SK-N-MC (cell line): ENCODE measurements at regions not wholly inside any gene's neighbourhood (a gene's known extent, or its start where the extent isn't known, plus 50 kb on each side); places are given as distances from the start of the nearest gene placed in this dataset.

Experiments used
- DNase-seq: peaks from one replicate; pipeline ENCODE4 v3.0.0-alpha.2; 2011; ENCODE audit warnings: low read depth, low spot score
- H3K27ac ChIP-seq: fragments of 200-600 bp; sonication (generic); 2 replicates; pipeline ENCODE4 v1.5.1; 2016; ENCODE audit warnings: mixed run types
- H3K36me3 ChIP-seq: fragments of 200-600 bp; sonication (generic); 2 replicates; pipeline ENCODE4 v1.6.1; 2017; ENCODE audit warnings: antibody characterized with exemption, low read length, mixed read lengths; ENCODE audit not compliant: insufficient read depth
- H3K4me3 ChIP-seq: fragments of 200-600 bp; sonication (generic); 2 replicates; pipeline ENCODE4 v1.5.1; 2016
- H3K9ac ChIP-seq: fragments of 200-600 bp; sonication (generic); 2 replicates; pipeline ENCODE4 v1.8.0; 2017; ENCODE audit warnings: mixed run types, mixed read lengths; ENCODE audit not compliant: insufficient read length
- H3K9me3 ChIP-seq: fragments of 200-600 bp; sonication (generic); 2 replicates; pipeline ENCODE4 v1.6.1; 2017; ENCODE audit warnings: low read depth, mild to moderate bottlenecking, antibody characterized with exemption, low read length, moderate library complexity, mixed read lengths
- EZH2 ChIP-seq: fragments of 200-600 bp; sonication (generic); IDR thresholded peaks from one replicate; pipeline ENCODE4 v1.6.1; 2017; ENCODE audit warnings: antibody characterized with exemption
- FOXP2 ChIP-seq: optimal IDR thresholded peaks from 2 replicates; pipeline ENCODE3; 2011; ENCODE audit warnings: mild to moderate bottlenecking, moderate library complexity; ENCODE audit not compliant: insufficient read depth; ENCODE audit errors: extremely low read length, control extremely low read depth
- POLR2AphosphoS5 ChIP-seq: IDR thresholded peaks from 2 replicates; pipeline ENCODE4 v1.6.1; 2012; ENCODE audit warnings: mild to moderate bottlenecking, low read depth, low read length, borderline replicate concordance

GRCh38 chr10:128215733-128216132 lies 89.5 kb upstream of the MKI67 start:
- Histone ChIP-seq H3K36me3 (no peaks in the 10 kb centered on the region), H3K4me3 (no peak overlapping the region), H3K27ac (no peak overlapping the region), H3K9ac (no peak overlapping the region), H3K9me3 (no peaks in the 10 kb centered on the region)
- no peak for DNase-seq
- TF ChIP-seq FOXP2 (no peak), EZH2 (no peak), POLR2AphosphoS5 (no peak)

DNA sequence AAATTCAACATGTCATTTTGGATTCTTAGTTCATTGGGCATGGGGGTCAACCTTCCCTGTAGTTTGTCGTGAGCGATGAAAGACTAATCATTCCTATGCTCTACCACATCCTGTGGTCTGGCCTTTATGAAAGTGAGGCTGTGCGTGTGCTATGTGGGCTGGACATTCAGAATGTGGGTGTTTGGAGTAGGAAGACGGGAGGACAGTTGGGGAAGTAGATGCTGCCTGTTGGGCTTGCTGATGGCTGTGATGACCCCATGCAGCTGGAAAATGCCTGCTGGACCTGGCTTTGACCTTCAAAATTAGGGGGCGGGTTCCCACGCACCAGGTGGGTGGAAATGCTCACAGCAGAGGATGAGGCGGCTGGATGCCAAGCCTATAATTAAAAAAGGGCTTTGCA lies 90.9 kb upstream of the MKI67 start:
- H3K36me3 ChIP-seq = no peaks in the 10 kb centered on the region
- no peak overlapping the region for H3K9ac ChIP-seq
- H3K4me3 ChIP-seq = no peak overlapping the region
- no peaks in the 10 kb centered on the region for H3K9me3 ChIP-seq
- no peak overlapping the region for H3K27ac ChIP-seq
- no peak for DNase-seq
- TF ChIP-seq POLR2AphosphoS5 (no peak), EZH2 (no peak), FOXP2 (no peak)

- no peak for DNase-seq
- TF ChIP-seq FOXP2 = no peak
- no peak for TF ChIP-seq POLR2AphosphoS5
- no peak for TF ChIP-seq EZH2
- H3K36me3 ChIP-seq = no peaks in the 10 kb centered on the region
- no peak overlapping the region for H3K9ac ChIP-seq
- no peaks in the 10 kb centered on the region for H3K9me3 ChIP-seq
- H3K27ac ChIP-seq = no peak overlapping the region
- H3K4me3 ChIP-seq = no peak overlapping the region
Measured at GRCh38 chr10:128218161-128218560, 91.9 kb upstream of the MKI67 start.

GRCh38 chr10:128219295-128219694 lies 93.1 kb upstream of the MKI67 start:
- no peaks in the 10 kb centered on the region for H3K9me3 ChIP-seq

GRCh38 chr10:128220021-128220420 lies 93.8 kb upstream of the MKI67 start:
- no peak overlapping the region for H3K27ac ChIP-seq
- no peak overlapping the region for H3K4me3 ChIP-seq
- H3K36me3 ChIP-seq = no peaks in the 10 kb centered on the region
- DNase-seq = no peak
- TF ChIP-seq FOXP2 = no peak
- TF ChIP-seq EZH2 = no peak
- no peak for TF ChIP-seq POLR2AphosphoS5
- no peaks in the 10 kb centered on the region for H3K9me3 ChIP-seq
- H3K9ac ChIP-seq = no peak overlapping the region

More at GRCh38 chr10:128219295-128219694, 93.1 kb upstream of the MKI67 start:
- H3K36me3 ChIP-seq = no peaks in the 10 kb centered on the region
- no peak overlapping the region for H3K9ac ChIP-seq
- TF ChIP-seq EZH2 (no peak), FOXP2 (no peak), POLR2AphosphoS5 (no peak)
- no peak overlapping the region for H3K4me3 ChIP-seq
- DNase-seq = no peak
- no peak overlapping the region for H3K27ac ChIP-seq

DNA sequence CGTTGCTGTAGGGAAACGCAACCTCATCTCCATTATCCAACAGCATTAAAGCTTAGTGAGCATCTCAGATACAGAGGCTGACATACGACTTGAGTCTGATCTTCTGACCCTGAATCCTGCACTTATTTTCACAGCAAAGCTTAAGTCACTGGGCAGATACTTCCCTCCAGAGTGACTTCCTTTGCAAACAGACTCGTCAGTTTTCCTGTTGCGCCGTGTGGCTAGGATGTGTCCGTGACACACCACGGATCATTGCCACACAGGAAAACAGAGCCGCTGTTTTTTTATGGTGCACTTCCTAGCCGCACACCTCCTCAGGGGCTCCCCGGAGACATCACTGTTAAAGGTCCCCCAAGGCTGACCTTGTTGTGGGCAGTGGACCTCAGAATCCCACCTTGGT lies 94.9 kb upstream of the MKI67 start:
- Histone ChIP-seq H3K9me3 (no peaks in the 10 kb centered on the region), H3K9ac (no peak overlapping the region), H3K27ac (no peak overlapping the region), H3K36me3 (no peaks in the 10 kb centered on the region), H3K4me3 (no peak overlapping the region)
- DNase-seq = no peak
- TF ChIP-seq FOXP2 (no peak), EZH2 (no peak), POLR2AphosphoS5 (no peak)

GRCh38 chr10:128221807-128222206 lies 95.6 kb upstream of the MKI67 start:
- Histone ChIP-seq H3K27ac (no peak overlapping the region), H3K9me3 (no peaks in the 10 kb centered on the region), H3K36me3 (no peaks in the 10 kb centered on the region), H3K9ac (no peak overlapping the region), H3K4me3 (no peak overlapping the region)
- no peak for DNase-seq
- TF ChIP-seq FOXP2 = no peak
- TF ChIP-seq EZH2 = no peak
- no peak for TF ChIP-seq POLR2AphosphoS5

DNA sequence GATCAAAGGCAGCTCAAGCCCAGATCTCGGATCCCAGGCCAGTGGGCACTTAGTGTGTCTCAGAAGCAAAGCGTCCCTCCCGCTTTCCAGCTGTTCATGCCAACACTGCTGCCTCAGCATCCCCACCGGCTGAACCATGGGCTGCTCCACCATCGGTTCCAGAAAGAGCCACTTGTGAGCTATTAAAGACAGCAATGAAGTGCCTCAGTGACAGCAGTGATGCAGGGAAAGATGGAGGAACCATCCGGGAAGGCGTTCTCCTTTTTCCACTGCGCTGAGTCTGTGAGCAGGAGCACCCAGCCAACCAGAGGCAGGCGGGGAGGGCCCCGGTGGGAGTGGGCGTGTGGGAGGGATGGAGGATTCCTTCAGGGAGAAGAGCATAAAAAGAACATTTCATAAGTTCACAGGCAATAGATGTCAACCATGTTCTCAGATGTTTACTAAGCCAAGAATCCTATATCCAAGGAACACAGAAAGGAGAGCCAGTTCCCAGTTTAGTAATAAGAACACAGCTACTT lies 96.2 kb upstream of the MKI67 start:
- no peaks in the 10 kb centered on the region for H3K9me3 ChIP-seq
- no peak for DNase-seq
- H3K4me3 ChIP-seq = no peak overlapping the region
- no peak overlapping the region for H3K27ac ChIP-seq
- no peak overlapping the region for H3K9ac ChIP-seq
- H3K36me3 ChIP-seq = no peaks in the 10 kb centered on the region
- TF ChIP-seq FOXP2 (no peak), EZH2 (no peak), POLR2AphosphoS5 (no peak)

GRCh38 chr10:128230401-128230800 lies 104.2 kb upstream of the MKI67 start:
- TF ChIP-seq EZH2 (no peak), FOXP2 (no peak), POLR2AphosphoS5 (no peak)
- DNase-seq = no peak
- no peaks in the 10 kb centered on the region for H3K9me3 ChIP-seq
- no peak overlapping the region for H3K27ac ChIP-seq
- H3K4me3 ChIP-seq = no peak overlapping the region
- H3K36me3 ChIP-seq = no peaks in the 10 kb centered on the region
- no peak overlapping the region for H3K9ac ChIP-seq

- no peak for DNase-seq
- no peak for TF ChIP-seq POLR2AphosphoS5
- TF ChIP-seq FOXP2 = no peak
- no peak for TF ChIP-seq EZH2
- Histone ChIP-seq H3K9me3 (no peaks in the 10 kb centered on the region), H3K9ac (no peak overlapping the region), H3K27ac (no peak overlapping the region), H3K36me3 (no peaks in the 10 kb centered on the region), H3K4me3 (no peak overlapping the region)
Measured at GRCh38 chr10:128233422-128233821, 107.2 kb upstream of the MKI67 start.
